IPS DF 6.9 (cell line): ENCODE measurements at regions not wholly inside any gene's neighbourhood (a gene's known extent, or its start where the extent isn't known, plus 50 kb on each side); places are given as distances from the start of the nearest gene placed in this dataset.

Experiments
- DNase-seq: peaks from one replicate; pipeline ENCODE4 v3.0.0-alpha.2; 2013; ENCODE audit warnings: low read depth, low spot score
- H3K27ac ChIP-seq: one replicate; pipeline ENCODE4 v1.5.1; 2013; ENCODE audit warnings: low read length, control low read depth
- H3K27me3 ChIP-seq: 2 replicates; pipeline ENCODE4 v1.6.1; 2013; ENCODE audit warnings: mild to moderate bottlenecking, low read length; ENCODE audit not compliant: control insufficient read depth, insufficient read depth
- H3K36me3 ChIP-seq: 2 replicates; pipeline ENCODE4 v1.6.1; 2013; ENCODE audit warnings: low read length; ENCODE audit not compliant: control insufficient read depth, insufficient read depth
- H3K4me1 ChIP-seq: 2 replicates; pipeline ENCODE4 v1.6.1; 2013; ENCODE audit warnings: low read length; ENCODE audit not compliant: control insufficient read depth, insufficient read depth
- H3K4me3 ChIP-seq: 2 replicates; pipeline ENCODE4 v1.5.1; 2013; ENCODE audit warnings: mild to moderate bottlenecking, low read length
- H3K9me3 ChIP-seq: 2 replicates; pipeline ENCODE4 v1.6.1; 2013; ENCODE audit warnings: low read length, inconsistent platforms; ENCODE audit not compliant: control insufficient read depth, insufficient read depth
- WGBS: extraction: QIAGEN DNeasy Blood & Tissue Kit; methylation state at CpG from one replicate; pipeline ENCODE4 v1.1.7; 2013; ENCODE audit warnings: mixed read lengths, missing lambda C conversion rate; ENCODE audit not compliant: insufficient read length, insufficient coverage; 5-methylcytosine and 5-hydroxymethylcytosine counted together

DNA sequence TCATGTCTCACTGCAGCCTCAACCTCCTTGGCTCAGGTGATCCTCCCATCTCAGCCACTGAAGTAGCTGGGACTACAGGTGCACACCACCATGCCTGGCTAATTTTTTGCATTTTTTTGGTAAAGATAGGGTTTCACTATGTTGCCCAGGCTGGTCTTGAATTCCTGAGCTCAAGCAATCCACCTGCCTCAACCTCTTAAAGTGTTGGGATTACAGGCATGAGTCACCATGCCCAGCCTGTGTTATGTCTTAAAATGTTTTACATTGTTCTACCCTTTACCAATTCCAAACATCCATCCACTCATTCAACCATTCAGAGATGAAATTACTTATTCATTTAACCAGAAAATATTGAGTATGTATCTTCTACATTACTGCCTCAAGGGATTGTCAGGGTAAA is 111.6 kb upstream of the BTG1 start:
- no peaks in the 10 kb centered on the region for H3K27me3 ChIP-seq
- no peaks in the 10 kb centered on the region for H3K9me3 ChIP-seq
- peaks cover 4% of the 10 kb centered on the region; the same call in 1 of the 2 replicates for H3K4me1 ChIP-seq
- no peak overlapping the region for H3K27ac ChIP-seq
- DNase-seq = no peak
- no peak overlapping the region for H3K4me3 ChIP-seq
- no peaks in the 10 kb centered on the region for H3K36me3 ChIP-seq

DNA sequence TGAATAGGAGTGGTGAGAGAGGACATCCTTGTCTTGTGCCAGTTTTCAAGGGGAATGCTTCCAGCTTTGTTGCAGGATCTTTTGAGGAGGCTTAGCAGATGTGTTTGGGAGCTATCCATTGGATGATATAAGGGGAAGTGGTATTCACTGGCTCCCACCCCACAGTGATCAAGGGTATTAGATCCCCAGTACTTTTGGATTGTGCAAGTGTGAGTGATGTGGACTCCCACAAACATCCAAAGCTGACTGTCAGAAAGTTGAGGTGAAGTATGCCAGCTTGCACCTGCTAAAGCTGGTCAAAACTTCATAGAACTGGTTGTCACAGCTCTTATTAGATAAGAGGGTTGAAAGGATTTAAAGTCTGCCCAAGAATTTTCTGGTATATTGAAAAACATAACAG is 110.1 kb upstream of the BTG1 start:
- no peak overlapping the region for H3K27ac ChIP-seq
- DNase-seq = no peak
- H3K27me3 ChIP-seq = no peaks in the 10 kb centered on the region
- H3K36me3 ChIP-seq = no peaks in the 10 kb centered on the region
- H3K9me3 ChIP-seq = no peaks in the 10 kb centered on the region
- H3K4me1 ChIP-seq = peaks cover 4% of the 10 kb centered on the region; the same call in 1 of the 2 replicates
- no peak overlapping the region for H3K4me3 ChIP-seq

GRCh38 chr12:92253301-92253700 is 107.7 kb upstream of the BTG1 start:
- Histone ChIP-seq H3K9me3 (no peaks in the 10 kb centered on the region), H3K27me3 (no peaks in the 10 kb centered on the region), H3K27ac (no peak overlapping the region), H3K4me3 (no peak overlapping the region), H3K4me1 (peaks cover 4% of the 10 kb centered on the region; the same call in 1 of the 2 replicates), H3K36me3 (no peaks in the 10 kb centered on the region)
- DNase-seq = no peak

DNA sequence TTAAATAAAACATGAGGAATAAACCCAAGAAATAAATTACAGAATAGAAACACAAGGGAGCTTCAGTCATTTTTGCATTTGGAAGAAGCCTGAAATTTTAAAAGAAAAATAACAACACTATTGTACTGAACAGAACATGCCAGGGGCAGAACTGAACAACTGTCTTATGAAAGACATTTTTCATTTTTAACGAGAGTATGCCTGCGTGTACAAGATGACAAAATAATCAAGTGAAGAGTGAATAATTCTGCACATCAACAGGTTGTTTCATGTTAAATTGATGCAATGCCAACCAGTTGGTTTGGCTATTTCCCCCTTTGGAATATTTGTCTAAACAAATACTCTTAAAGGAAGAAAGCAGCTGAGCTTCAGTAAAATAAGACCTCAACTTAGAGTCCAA is 103.3 kb upstream of the BTG1 start:
- no peaks in the 10 kb centered on the region for H3K36me3 ChIP-seq
- no peaks in the 10 kb centered on the region for H3K27me3 ChIP-seq
- no CpG with 5 or more reads among the region's 2 CpGs for WGBS
- H3K4me3 ChIP-seq = no peak overlapping the region
- H3K27ac ChIP-seq = no peak overlapping the region
- no peaks in the 10 kb centered on the region for H3K9me3 ChIP-seq
- H3K4me1 ChIP-seq = no peaks in the 10 kb centered on the region
- no peak for DNase-seq

GRCh38 chr12:92244036-92244435 is 98.4 kb upstream of the BTG1 start:
- no peaks in the 10 kb centered on the region for H3K27me3 ChIP-seq
- no peak for DNase-seq

GRCh38 chr12:92242907-92243306 is 97.3 kb upstream of the BTG1 start:
- Histone ChIP-seq H3K4me1 (no peaks in the 10 kb centered on the region), H3K27ac (no peak overlapping the region), H3K4me3 (no peak overlapping the region), H3K36me3 (no peaks in the 10 kb centered on the region), H3K27me3 (no peaks in the 10 kb centered on the region), H3K9me3 (no peaks in the 10 kb centered on the region)
- no peak for DNase-seq
- WGBS = no CpG with 5 or more reads among the region's 3 CpGs

More at GRCh38 chr12:92244036-92244435, 98.4 kb upstream of the BTG1 start:
- Histone ChIP-seq H3K36me3 (no peaks in the 10 kb centered on the region), H3K27ac (no peak overlapping the region), H3K4me1 (no peaks in the 10 kb centered on the region), H3K4me3 (no peak overlapping the region), H3K9me3 (no peaks in the 10 kb centered on the region)
- no CpG with 5 or more reads among the region's 3 CpGs for WGBS

- H3K4me3 ChIP-seq = no peak overlapping the region
- H3K4me1 ChIP-seq = no peaks in the 10 kb centered on the region
- no peaks in the 10 kb centered on the region for H3K36me3 ChIP-seq
- no peaks in the 10 kb centered on the region for H3K27me3 ChIP-seq
- no peak overlapping the region for H3K27ac ChIP-seq
- no peak for DNase-seq
- no CpG with 5 or more reads among the region's 6 CpGs for WGBS
- no peaks in the 10 kb centered on the region for H3K9me3 ChIP-seq
Measured at GRCh38 chr12:92237762-92238523, 92.3 kb upstream of the BTG1 start.

DNA sequence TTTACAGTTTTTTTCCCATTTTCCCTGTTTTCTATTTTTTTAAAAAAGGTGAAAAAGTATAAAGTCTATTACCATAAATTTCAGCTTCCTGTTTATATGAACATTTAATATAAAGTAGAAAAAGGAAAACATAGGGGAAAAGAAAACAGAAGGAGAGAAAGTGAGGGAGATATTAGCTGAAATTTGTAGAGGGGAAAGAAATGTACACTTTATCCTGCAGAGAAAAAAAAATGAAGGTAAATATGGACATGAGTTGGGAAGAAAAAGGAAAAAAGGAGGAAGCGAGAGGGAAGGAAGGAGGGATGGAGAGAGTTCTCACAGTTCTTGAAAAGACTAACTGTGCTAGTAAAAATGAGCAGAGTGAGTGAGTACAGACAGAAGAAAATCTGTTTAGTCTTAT is 91.6 kb upstream of the BTG1 start:
- Histone ChIP-seq H3K9me3 (no peaks in the 10 kb centered on the region), H3K27ac (no peak overlapping the region), H3K4me3 (no peak overlapping the region), H3K27me3 (no peaks in the 10 kb centered on the region), H3K4me1 (no peaks in the 10 kb centered on the region), H3K36me3 (no peaks in the 10 kb centered on the region)
- WGBS = 93% methylated on average over 1 of the region's 1 CpG
- DNase-seq = no peak

GRCh38 chr12:92235703-92236472 is 90.2 kb upstream of the BTG1 start:
- WGBS = no CpG with 5 or more reads among the region's 7 CpGs
- Histone ChIP-seq H3K4me1 (no peaks in the 10 kb centered on the region), H3K27me3 (no peaks in the 10 kb centered on the region), H3K4me3 (no peak overlapping the region), H3K9me3 (no peaks in the 10 kb centered on the region), H3K36me3 (no peaks in the 10 kb centered on the region), H3K27ac (no peak overlapping the region)
- DNase-seq = no peak

DNA sequence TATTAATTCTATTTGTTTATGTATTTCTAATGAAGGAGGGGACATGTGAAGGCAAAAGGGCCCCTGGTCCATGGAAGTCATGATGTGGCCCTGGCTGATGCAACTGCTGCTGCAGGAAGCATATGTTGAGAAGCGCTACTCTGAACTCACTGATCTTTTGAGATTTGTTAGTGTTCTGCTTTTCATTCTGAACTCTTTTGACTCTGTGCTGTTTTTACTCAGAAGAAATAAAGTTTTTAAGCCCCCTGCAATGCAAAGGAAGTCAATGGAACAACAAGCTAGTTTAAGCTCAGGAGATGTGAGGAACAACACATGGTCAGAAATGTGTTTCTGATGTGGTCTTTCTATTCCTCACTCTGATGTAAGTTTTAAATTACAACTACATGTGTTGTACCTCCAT is 88.9 kb upstream of the BTG1 start:
- H3K27me3 ChIP-seq = no peaks in the 10 kb centered on the region
- H3K27ac ChIP-seq = no peak overlapping the region
- no peak for DNase-seq
- no peak overlapping the region for H3K4me3 ChIP-seq
- no peaks in the 10 kb centered on the region for H3K36me3 ChIP-seq
- no CpG with 5 or more reads among the region's 1 CpG for WGBS
- no peaks in the 10 kb centered on the region for H3K4me1 ChIP-seq
- no peaks in the 10 kb centered on the region for H3K9me3 ChIP-seq
